Stimulated activated CD8-positive, alpha-beta memory T cell treated with anti-CD3 and anti-CD28 coated beads, Interleukin-15, amount 100 ng/mL, for 4 hours (primary cell): ENCODE measurements at regions not wholly inside any gene's neighbourhood (a gene's known extent, or its start where the extent isn't known, plus 50 kb on each side); places are given as distances from the start of the nearest gene placed in this dataset.

Experiments
- DNase-seq, 2 donors: peaks; one replicate each; pipeline ENCODE4 v3.0.0-alpha.2; 2020; ENCODE audit warnings: low read depth in 2 of 2

GRCh38 chr3:106209482-106209881 lies 340.7 kb upstream of the CBLB start:
- no peak for DNase-seq

DNA sequence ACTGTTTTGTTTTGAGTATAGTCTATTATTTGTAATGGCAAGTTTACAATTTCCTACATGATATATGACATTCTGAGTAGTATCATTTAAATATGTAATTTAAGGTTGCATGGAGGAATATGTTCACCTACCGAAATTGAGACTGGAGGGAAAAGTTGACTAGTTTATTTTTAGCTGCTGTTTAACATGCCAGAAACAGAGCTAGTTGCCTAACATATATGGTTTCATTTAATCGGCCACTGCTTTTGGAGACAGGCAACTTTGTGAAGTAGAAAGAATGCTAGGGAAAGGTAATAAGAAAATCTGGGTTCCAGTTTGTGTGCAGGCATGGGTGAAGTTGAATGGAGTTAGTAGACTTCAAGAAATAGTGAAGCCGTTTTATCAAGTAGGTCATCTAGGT lies 342.1 kb upstream of the CBLB start:
- no peak for DNase-seq

- no peak for DNase-seq
These were observed 343.9 kb upstream of the CBLB start for GRCh38 chr3:106212665-106213222.

DNA sequence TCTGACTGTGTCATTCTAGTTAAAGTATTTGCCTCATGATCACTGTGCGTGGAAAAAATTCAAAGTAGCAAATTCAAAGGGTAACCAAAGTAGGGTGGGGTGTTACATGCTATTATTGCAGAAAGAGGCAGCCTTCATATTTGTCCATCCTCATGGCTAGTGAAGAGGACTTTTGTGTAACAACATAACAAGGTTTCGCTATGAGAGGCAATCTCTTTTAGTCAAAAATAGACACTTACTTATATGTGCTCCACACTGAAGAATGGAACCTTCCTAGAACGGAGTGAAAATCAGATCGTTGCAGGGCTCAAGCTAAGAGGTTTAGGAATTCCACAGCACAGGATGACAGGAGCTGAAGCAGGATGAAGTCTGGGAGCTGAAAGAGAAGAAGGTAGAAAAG lies 345.1 kb upstream of the CBLB start:
- no peak for DNase-seq

- no peak for DNase-seq
These were observed 345.8 kb upstream of the CBLB start for GRCh38 chr3:106214641-106215040.

DNA sequence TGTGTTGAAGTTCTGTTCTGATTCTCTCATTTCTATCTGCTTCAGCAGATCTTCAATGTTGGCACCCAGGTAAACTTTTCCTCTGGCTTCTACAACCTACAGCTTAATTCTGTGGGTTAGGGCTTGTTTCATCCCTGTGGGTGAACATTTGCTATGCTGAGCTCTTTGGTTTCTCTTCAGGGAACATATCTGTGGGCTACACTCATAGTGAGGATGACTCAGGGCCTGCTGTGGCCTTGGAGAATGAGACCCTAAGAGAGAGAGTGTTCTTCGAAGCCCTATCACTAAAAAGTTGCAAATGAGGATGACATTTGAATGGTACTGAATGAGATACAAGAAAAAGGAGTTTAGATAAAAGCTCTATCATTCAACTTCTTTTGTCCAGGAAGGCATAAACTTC lies 346.2 kb upstream of the CBLB start:
- no peak for DNase-seq

- DNase-seq = no peak
These were observed 348.9 kb upstream of the CBLB start for GRCh38 chr3:106217745-106218144.

- DNase-seq = no peak
These were observed 358.3 kb upstream of the CBLB start for GRCh38 chr3:106227068-106227467.

- no peak for DNase-seq
These were observed 359.5 kb upstream of the CBLB start for GRCh38 chr3:106228271-106228670.

DNA sequence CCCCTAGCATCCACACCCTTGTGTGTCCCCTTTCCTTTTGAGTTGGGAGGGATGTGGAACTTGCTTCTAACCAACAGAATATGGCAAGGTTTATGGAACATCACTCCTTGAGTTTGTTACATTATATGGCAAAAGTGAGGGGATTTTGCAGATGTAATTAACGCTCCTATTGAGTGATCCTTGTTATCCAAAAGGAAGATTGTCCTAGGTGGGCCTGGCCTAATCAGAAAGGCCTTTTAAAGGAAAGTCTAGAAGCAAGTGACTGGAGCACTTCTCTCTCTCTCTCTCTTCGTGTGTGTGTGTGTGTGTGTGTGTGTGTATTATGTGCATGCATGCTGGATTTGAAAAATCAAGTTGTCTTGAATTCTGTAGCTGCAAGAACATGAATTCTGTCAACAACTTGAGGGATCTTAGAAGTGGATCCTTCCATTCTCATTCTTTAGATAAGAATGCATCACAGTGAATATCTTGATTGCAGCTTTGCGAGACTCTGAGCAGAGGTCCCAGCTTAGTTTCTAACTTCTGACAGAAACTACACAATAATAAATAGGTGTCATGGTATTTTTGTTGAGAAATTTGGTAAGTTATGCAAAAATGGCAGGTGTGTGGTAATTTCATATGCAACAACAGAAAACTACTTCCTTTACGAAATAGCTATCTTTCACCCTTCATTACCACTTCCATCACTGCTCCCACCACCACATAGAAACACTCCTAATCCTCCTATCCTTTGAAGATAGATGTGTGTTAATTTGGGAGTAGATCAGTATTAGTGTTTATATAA lies 360.9 kb upstream of the CBLB start:
- no peak for DNase-seq

DNA sequence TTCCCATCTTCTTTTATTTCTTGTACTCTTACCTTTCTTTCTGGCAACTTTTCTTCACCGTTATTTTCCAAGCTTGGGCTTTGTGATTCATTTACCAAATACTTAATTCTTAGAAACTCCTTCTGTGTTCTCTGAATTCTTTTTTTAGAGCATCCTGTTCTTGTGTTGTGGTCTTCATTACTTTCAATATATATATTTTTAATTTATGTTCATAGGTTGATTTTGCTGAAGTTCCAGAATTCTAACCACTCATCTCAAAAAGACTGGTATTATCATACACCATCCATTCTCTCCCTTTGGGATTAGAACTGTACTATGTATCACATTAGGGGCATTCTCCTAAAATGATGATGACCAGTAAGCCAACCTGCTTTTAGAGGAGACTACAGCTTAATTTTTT lies 362.3 kb upstream of the CBLB start:
- DNase-seq = no peak

- DNase-seq = no peak
These were observed 364.1 kb upstream of the CBLB start for GRCh38 chr3:106232956-106233355.

DNA sequence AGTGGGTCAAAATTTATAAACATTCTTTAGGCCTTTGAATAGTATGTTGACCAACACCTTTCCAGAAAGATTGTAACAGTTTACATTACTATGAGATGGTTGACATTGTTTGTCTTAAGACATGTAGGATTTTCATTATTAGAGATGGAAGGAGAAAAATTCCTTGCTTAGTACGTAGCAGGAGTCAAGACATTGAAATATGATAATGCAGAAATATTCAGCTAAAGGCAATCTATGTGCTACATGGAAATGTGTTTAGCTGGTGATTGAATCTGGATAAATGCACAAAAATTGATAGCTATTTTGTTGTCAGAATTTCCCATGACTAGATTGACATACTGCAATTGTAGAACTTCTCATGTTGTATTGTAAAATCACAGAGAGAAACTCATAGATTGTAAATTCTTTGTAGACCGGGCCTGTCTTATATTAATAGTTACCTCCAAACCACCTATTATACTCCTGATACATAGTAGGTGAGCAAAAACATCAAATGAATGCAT lies 370.4 kb upstream of the CBLB start:
- DNase-seq = no peak

DNA sequence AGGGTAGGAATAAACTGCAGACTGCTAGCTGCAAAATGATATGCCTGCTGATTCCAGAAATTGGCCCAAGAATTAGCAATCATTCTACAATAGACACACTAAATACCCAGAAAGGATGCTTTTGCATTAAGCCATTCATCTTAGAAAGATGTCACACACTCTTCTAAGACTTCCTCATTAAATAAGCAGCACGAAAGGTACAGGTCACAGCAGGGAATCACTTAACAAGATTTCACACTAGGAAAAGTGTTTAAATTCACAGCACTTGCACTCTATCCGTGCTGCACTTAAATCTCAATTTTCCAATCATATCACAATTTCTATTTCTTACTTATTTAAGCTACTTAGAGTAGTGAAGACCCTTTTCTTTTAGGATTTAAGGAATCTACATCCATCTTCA lies 372.8 kb upstream of the CBLB start:
- DNase-seq = no peak

GRCh38 chr3:106242781-106243180 lies 374.0 kb upstream of the CBLB start:
- no peak for DNase-seq

GRCh38 chr3:106245400-106245799 lies 376.6 kb upstream of the CBLB start:
- DNase-seq = no peak

GRCh38 chr3:106247902-106248684 lies 379.3 kb upstream of the CBLB start:
- no peak for DNase-seq

DNA sequence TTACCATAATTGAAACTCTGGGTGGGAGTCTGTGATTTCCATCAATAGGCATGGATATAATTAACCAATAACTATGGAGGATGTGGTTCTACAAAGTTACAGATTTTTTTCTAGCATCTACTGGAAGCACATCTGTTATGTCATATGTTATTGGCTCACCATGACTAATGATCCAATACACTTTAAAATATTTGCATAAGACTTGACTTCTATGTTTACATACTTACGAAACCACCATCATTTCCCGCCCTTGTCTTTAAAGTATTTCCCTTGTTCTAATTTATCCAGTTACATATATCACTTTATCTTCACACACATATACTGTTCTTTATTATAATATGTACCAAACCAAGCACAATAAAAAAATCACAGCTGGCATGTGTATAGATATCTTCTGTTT lies 380.3 kb upstream of the CBLB start:
- no peak for DNase-seq

- no peak for DNase-seq
These were observed 381.2 kb upstream of the CBLB start for GRCh38 chr3:106249981-106250380.

DNA sequence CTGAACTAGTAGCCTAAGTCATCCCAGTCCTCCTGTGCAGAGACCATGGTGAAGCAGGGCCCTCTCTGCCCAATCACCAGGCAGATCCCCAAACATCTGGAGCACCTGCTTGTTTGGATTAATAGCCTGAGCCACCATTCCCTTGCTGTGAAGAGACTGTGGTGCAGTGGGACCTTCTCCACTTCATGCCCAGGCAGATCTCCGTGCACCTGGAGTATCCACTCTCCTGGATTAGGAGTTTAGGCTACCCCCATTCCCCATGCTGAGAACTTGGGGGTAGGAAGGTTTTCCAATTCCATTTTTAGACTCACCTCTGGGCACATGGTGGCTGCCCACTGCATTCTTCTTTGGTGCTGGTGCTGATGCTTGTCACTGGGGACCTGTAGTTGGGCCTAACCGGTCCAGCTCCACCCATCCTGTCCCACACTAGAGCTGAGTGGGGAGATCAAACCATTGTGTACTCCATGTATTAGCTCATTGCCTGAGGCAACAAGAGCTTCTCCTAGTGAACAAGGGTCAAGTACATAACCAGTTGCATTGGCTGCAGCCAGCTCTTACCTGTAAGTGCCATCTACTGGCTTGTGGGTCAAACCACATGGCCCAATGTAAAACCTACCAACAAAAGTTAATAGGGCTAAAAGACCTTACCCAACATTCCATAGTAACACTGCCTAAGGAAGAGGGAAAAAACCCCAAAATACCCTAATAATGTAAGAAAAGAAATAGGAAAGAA lies 382.5 kb upstream of the CBLB start:
- no peak for DNase-seq

DNA sequence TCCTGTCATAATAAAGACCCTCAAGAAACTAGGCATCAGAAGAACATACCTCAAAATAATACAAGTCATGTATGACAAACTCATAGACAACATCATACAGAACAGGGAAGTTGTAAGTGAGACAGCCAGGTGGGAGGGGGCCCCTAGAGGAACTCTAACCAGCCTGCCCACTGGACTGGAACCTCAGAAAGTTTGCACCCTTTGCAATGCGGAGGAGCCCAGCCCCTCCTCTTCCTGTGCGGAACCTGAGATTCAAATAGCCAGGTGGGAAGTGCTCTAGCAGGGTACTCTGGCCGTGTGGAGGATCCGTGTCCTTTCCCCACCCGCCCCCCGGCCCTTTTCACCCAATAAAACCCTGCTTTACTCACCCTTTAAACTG lies 387.0 kb upstream of the CBLB start:
- DNase-seq = no peak

DNA sequence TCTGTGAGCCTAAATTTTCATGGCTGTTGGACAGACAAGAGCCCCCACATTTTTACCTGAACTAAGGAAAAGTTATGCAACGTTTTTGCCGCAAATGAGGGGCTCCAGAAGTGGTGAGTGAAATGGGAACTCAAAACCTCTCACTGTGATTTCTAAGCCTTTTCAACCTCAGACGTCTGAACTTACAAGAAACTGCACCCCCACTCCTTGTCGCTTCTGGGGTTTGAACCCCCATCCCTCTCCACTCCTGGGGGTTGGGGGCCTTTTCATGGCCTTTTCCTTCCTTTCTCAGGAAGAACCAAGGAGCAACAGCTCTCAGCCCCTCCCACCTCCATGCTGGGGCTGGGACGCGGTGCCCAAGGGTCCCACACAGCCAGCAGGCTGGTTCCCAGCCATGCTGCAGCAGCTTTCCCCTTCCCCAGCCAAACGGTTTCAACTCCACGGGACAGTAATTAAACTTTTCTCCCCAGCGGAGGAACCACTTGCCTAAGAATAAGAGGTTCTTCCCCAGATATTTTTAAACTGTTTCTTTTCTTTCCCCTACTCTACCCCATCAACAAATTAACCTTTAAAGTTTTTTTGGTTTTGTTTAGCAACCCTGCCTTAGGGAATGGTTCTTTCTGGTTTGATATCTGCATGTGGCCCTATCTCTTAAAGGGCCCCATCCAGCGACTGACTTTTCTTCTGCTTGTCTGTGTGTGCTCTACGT lies 387.6 kb upstream of the CBLB start:
- DNase-seq = no peak
